Fibroblast of the aortic adventitia (primary cell): ENCODE measurements at regions not wholly inside any gene's neighbourhood (a gene's known extent, or its start where the extent isn't known, plus 50 kb on each side); places are given as distances from the start of the nearest gene placed in this dataset.

Experiments used
- DNase-seq: peaks from one replicate; pipeline ENCODE4 v3.0.0-alpha.2; 2010; ENCODE audit warnings: low read depth
- H3K4me3 ChIP-seq: 2 replicates; pipeline ENCODE4 v1.5.1; 2011; ENCODE audit warnings: low read depth, mild to moderate bottlenecking, control low read depth, low read length, moderate library complexity
- CTCF ChIP-seq: IDR thresholded peaks from 2 replicates; pipeline ENCODE4 v1.5.1; 2011; ENCODE audit warnings: mild to moderate bottlenecking, low read length, control low read depth, inconsistent platforms; ENCODE audit not compliant: insufficient read depth

GRCh38 chr14:25765909-25766308, 716.0 kb upstream of the STXBP6 start:
- no peak for TF ChIP-seq CTCF
- no peak overlapping the region for H3K4me3 ChIP-seq
- DNase-seq = no peak

- TF ChIP-seq CTCF = no peak
- DNase-seq = no peak
- no peak overlapping the region for H3K4me3 ChIP-seq
Measured at GRCh38 chr14:25759920-25760655, 710.1 kb upstream of the STXBP6 start.

GRCh38 chr14:25759256-25759655, 709.3 kb upstream of the STXBP6 start:
- TF ChIP-seq CTCF = no peak
- no peak for DNase-seq
- H3K4me3 ChIP-seq = no peak overlapping the region

GRCh38 chr14:25757364-25757763, 707.4 kb upstream of the STXBP6 start:
- no peak for DNase-seq
- no peak for TF ChIP-seq CTCF

GRCh38 chr14:25756876-25757275, 706.9 kb upstream of the STXBP6 start:
- no peak for TF ChIP-seq CTCF

More at GRCh38 chr14:25757364-25757763, 707.4 kb upstream of the STXBP6 start:
- no peak overlapping the region for H3K4me3 ChIP-seq

GRCh38 chr14:25753130-25753529, 703.2 kb upstream of the STXBP6 start:
- TF ChIP-seq CTCF = no peak
- no peak for DNase-seq
- no peak overlapping the region for H3K4me3 ChIP-seq

More at GRCh38 chr14:25756876-25757275, 706.9 kb upstream of the STXBP6 start:
- no peak for DNase-seq
- H3K4me3 ChIP-seq = no peak overlapping the region

GRCh38 chr14:25750436-25750835, 700.5 kb upstream of the STXBP6 start:
- no peak for TF ChIP-seq CTCF
- no peak overlapping the region for H3K4me3 ChIP-seq
- DNase-seq = no peak
